GM18909 (cell line): ENCODE measurements at regions not wholly inside any gene's neighbourhood (a gene's known extent, or its start where the extent isn't known, plus 50 kb on each side); places are given as distances from the start of the nearest gene placed in this dataset.

Experiments used
- ATAC-seq: cut with Tn5 transposase; IDR thresholded peaks from one replicate; pipeline ENCODE4 v1.9.1; 2021; ENCODE audit warnings: mild to moderate bottlenecking; ENCODE audit not compliant: unreplicated experiment, poor library complexity

DNA sequence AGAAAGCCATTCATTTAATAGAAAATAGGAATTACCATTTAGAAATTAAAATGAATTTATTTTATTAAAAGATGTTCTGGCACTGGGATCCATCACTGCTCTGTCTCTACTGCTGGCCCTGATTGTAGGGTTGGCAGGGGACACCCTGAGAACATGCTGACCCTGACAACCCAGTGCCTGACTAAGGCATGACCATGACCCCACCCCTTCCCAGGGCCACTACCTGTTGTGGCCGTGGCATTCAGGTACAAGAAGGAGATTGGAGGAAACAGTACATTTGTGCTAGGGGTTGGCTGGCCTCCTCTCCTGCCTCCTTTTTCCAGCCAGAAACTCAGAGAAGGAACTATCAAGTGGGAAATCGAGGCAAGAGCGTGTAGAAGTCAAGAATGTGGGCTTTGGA, 197.0 kb upstream of the ZMIZ1 start:
- ATAC-seq = no peak

DNA sequence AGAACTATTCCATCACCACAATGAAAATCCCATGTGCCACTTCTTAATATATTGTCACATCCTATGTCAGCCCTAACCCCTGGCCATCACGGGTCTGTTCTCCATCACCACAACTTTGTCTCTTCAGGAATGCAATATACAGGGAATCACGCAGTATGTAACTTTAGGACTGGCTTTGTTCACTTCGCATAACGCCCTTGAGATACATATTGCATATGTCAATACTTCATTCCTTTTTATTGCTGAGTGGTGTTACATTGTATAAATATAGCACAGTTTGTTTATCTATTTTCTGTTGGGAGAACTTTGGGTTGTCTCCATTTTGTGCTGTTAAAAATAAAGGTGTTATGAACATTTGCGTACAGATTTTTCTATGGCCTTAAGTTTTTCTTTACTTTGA, 195.4 kb upstream of the ZMIZ1 start:
- ATAC-seq = no peak

DNA sequence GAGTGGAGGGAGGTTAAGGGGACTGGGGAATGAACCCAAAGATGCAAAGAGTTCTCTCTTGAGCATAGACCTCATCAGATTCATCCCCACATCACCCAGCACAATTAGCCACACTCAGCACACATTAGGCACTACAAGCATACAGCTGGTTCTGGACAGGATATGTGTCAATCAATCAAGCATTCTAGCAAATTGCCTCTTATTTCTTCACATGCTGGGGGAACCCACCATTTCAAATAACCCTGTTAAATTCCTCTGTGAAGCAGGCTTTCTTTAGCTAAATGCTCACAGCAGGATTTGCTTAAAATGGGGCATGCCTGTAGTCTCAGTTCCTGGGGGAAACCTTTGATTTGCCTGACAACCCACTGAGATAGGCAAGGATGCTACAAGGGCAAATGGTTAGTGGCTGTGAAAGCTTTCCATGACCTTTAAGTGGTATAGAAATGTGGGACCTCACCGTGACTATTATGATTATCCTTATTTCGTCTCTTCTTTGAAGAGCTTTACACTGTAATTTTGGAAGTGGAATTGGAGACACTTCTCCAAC, 193.4 kb upstream of the ZMIZ1 start:
- no peak for ATAC-seq

DNA sequence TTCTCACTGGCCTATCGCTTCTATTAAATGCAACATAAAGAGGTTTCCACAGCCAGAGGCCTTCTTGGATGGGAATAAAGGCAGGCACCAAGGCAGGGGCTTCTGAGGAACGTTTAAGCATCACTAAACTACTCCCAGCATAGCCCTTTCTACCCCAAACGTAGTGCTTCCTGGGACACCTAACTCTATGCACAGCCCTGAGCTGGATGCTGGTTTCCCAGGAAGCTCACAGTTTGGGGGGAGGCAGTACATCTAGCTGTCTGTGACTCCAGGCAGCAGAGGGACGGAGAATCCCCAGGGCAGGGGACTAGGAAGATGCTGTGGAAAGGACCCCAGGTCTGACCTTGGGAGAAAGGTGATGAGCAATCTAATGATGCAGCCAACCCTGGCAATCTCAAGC, 192.8 kb upstream of the ZMIZ1 start:
- ATAC-seq = no peak

DNA sequence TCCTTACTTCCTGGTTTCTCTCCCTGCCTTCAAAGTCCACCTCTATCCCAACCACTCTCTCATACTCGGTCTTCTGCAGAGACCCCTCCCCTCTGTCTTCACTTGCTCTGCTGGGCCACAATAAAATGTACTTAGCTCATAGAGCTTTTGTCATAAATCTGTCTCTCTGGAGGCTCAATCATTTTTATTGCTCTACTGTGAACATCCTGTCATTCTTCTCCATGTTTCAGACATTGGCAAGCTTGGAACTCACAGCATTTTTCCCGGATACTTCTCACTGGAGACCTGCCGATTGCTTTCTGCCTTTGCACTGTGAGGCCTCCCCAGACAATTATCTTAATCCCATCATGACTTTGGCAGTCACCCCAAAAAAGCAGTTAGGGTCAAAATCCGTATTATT, 192.3 kb upstream of the ZMIZ1 start:
- no peak for ATAC-seq

DNA sequence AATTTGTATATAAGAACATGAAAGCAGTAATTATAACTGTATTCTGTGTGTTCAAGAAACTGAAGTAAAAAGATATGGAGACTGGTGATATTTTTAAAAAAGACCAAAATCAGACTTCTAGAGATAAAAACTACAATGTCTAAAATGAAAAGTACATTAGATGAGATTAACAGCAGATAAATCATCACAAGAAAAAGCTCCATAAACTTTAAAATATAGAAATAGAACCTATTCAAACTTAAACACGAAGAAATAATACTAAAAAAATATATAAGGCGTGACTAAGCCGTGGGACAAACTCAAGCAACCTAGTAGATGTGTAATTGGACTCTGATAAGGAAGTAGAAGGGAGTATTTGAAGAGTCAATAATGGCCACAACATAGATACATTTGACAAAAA, 189.1 kb upstream of the ZMIZ1 start:
- no peak for ATAC-seq

DNA sequence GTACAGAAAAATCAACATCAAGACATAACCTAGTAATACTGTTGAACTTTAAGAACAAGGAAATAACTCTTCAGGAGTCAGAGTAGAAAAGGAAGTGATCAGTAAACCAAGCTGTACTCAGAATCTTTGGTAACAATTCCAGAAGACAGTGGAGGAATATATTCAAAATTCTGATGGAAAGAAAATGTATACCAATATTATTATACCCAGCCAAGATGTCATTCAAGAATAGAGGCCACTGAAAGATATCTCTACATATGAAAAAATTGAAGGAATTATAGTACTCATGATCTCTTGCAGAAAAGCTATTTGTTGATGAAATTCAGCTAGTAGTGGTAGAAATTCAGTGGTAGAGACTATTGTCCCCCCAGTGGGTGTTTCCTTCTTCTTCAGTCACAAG, 182.6 kb upstream of the ZMIZ1 start:
- no peak for ATAC-seq

DNA sequence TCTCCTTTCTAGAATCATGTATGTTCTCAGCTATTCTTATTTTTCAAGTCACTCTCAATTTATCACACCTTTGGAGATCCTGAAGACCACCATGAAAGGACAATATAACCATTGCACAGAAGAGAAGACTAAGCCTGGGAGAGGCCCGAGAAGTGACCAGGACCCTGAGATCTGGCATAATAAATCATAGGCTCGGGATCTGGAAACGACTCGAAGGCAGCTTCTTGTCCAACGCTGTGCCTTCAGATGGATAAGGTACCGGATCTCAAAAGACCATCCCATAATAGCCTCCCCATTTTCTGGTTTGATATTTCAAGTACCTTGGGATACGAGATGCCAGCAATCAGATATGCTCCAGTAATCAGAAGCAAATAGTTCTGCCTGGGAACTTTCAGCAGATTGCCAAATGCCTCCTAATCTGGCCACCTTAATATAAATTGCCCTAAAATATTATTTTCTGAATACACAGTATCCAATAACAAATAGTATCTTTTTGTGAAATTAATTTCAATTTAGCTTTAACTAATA, 179.2 kb upstream of the ZMIZ1 start:
- no peak for ATAC-seq

DNA sequence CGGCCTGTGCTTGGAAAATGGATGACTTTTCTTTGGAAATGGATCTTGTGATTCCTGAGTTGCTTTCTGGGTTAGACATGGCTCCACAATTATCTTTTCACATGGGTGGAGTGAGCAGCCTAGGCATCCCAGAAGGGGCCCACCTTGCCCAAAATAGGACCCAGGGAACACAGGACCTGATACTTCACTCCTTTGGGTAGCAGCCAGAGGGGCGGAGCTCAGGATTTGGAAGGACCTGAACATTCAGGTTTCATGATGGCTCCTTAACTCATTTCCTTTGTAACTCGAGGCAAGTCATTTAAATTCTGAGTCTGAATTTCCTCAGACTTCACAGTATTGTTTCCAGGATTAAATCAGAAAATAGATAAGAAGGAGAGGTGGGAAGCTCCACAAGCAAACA, 178.3 kb upstream of the ZMIZ1 start:
- no peak for ATAC-seq

DNA sequence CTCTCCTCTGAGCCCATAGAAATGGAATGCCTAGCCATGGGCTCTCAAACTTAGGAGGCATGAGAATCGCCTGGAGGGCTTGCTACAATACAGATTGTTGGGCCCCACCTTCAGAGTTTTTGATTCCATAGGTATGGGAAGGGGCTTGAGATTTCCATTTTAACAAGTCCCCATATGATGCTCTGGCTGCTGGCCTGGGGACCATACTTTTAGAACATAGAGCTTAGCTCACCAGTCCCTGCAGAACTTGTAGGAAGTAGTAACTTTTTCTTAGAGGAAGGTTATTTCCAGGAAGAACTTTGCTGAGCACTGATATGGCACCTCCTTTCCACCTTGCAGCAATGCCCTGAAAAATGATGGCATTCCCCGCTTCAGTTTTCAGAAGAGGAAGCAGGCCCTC, 177.0 kb upstream of the ZMIZ1 start:
- ATAC-seq = no peak

DNA sequence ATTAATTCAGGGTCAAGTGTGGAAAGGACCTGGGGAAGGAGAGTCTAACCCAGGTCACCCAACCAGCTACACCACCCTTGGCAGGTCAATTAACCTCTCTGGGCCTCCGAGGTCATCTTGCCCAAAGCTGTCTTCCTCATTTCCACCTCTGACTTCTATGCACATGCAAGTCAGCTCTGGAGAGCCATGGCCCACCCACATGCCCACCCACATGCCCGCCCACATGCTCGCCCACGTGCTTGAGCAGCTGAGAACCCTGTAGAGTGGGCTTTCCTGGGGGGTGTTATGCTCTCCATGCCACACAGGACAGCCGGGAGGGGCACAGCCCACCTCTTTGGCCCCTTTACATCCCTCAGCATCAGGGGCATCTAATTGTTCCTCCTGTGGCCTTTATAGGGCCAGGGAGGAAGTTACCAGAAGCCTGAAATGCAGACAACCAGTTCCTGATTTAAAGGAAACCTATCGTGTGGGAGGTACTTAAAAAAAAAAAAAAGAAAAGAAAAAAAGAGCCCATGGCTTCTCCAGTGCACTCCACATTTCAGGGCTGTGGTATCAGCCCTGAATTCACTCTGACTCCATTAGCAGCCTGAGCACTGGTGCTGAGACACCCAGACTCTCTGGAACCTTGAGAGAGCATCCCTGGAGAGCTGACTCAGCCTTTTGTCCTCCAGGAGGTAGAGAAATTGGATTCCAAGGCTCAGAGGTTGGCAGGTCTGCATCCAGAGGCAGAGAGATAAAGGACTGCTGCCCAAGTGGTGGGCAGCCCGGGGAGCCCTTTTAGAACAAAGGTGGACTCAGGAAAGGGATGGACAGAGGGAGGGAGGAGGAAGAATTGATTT, 176.2 kb upstream of the ZMIZ1 start:
- no peak for ATAC-seq

DNA sequence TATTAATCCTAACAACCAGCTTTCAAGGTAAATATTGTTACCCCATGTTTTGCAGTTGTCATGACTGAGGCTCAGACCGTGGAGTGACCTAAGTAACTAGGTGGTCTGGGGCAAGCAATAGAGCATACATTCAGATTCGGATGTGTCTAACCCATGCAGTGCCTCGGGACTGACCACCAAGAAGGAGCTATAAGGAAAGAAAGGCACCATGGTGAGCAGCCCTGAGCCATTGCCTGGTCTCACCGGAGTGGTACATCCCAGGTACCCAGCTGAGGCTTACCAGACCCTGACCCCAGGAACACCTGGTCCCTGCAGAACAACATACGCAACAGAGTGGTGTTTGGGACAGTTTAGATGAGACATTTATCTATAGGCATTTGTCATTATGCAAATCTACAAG, 175.5 kb upstream of the ZMIZ1 start:
- no peak for ATAC-seq

DNA sequence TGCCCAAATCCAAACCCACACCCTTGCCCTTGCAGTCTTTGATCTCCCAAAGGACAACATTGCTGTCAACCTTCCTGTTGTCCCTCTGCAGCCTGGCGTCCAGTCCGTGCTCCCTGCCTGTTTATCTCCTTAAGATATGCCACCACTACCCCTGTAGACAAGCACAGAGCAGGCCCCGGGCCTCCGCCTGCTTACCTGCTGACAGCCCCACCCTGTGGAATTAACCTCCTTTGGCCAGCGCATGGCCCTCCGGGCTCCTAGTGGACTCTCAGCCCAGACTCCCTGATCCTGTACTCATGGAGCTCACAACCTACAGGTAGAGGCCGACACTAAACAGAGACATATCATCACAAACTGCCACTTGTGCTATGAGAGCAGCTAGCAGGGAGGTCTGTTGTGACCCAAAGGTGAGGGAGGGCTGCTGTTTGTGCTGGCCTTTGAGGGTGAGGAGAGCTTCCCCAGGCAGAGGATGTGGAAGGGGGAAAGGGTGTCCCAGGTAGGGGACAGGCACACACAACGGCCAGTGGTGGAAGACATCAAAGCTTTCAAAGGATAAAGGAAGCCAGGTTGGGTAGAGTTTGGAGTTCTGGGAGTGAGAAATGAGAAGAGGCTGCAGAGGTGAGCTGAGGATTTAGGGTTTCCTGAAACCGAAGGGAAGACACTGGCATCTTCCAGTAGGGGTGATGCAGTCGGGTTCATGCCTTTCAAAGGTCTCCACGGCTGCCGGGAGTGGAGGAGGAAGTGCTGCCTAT, 174.5 kb upstream of the ZMIZ1 start:
- ATAC-seq = no peak

DNA sequence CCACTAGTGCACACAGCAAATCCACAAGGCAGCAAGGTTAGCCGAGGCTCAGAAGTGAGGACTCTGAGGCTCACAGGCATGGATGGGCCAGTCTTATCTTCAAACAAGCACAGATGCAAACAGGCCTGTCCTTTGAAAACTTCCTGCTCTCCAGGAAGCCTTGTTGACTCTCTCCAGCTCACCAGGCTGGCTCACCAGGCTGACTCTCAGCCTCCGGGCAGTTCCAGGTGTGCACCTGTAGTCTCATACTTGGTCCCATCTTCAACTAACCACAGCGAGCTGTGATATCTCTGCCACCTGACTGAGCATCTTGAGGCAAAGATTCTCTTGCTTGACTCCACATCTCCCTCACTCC, 173.9 kb upstream of the ZMIZ1 start:
- no peak for ATAC-seq

DNA sequence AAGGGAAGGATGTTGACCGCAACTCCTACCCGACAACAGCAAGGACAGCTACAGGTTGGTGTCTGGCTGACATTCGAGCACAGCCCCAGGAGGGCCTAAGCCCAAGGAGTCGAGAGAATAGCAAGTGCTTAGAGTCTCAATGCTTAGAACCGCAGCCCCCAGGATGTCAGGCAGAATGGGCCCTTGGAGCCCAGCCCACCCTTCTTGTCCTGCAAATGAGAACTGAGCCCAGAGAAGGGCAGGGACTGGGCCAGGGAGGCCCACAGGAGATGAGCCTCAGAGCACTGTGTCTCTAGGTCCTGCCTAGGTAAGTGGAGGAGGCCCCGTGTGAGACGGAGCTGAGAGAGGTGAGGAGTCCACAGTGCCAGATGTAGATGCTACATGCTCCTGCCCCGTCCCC, 173.3 kb upstream of the ZMIZ1 start:
- ATAC-seq = no peak

DNA sequence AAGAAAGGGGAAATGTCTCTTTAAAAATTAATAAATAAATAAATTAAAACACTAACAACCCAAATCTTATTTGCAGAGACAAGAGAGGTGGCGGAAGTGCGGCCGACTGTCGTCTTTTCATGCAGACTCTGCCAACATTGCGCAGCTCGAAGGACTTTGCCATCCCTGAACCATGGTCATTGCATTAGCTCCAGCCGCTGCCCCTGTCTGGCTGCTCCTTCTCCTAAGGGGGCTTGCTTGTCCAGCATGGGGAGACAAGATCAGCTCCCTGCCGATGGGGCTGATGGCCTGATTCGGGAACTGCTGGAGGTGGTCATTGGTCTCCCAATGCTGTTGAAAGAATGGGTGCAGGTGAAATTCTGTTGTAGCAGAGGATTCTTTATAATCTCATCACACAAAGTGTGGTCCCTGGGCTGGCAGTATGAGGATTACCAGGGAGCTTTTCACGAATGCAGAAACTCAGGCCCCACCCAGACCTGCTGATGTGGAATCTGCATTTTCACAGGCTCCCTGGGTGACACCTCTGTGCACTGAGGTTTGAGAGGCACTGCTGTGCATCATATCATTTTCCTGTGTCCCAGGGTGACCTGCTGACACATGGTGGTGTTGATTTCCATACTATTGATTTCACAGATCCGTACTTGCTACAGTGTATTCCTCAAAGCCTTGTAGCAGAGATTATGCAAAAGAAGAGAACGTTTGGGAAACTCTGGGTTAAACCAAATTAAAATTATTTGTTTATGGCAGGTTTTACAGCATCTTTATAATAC, 172.4 kb upstream of the ZMIZ1 start:
- no peak for ATAC-seq

DNA sequence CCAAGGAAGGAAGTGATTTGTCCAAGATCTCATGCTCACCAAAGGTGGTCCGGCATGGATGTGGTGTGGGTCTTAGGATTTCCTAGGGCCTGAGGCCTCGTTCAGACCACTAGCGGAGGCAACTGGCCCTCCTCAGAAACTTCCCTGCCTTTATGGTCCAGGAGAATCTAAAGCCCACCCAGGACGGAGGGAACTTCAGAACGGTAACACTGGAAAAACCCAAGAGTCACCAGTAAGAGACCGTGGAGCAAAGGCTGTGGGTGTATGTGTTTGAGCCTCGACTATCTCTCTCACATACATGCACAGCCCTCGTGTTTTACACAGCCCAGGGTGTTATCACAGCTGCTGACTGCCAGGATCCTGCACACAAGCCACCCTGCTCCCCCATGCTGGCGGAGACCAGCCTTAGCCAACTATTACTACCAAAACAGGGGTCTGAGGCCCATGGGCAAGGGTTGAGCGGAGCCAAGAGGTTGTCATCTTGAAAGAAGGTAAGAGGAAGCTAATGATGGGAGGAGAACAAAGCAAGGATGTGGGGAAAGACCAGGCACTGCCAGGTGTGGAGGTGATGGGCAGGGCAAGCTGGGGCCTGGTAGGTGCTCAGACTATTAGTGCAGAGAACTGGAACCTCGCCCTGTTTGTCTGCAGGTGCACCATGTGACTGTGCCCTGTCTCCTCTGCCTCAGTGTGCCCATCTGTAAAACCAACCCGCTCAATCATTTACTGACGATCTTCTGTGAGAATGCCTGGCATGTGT, 170.2 kb upstream of the ZMIZ1 start:
- ATAC-seq = no peak

DNA sequence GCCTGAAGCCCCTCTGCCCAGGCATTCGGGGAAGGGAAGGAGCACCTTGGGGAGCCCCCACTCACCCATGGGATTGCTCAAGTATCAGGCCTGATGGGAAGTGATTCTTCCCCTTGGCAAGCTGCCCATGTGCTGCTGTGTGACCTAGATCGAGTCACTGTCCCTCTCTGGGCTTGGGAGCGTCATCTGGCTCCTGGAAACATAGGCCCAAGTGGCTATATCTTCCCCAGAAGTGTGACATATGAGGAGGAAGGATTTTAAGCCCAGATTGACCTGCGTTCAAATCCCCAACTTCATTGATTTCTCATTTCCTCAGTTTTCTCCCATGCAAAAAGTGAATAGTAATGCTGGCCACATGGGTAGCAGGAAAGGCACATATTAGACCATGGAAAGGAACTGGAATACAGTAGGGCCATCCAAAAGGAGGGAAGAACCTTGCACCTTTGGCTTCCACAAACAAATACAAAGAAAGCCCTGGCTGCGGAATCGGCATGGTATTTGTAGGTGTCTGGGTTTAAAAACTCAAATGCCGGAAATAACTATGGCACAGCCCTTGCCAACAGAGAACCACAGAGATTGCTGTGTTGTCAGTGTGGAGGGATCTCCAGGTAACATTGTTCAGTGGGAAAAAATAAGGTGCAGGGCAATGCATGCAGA, 169.5 kb upstream of the ZMIZ1 start:
- ATAC-seq = no peak

DNA sequence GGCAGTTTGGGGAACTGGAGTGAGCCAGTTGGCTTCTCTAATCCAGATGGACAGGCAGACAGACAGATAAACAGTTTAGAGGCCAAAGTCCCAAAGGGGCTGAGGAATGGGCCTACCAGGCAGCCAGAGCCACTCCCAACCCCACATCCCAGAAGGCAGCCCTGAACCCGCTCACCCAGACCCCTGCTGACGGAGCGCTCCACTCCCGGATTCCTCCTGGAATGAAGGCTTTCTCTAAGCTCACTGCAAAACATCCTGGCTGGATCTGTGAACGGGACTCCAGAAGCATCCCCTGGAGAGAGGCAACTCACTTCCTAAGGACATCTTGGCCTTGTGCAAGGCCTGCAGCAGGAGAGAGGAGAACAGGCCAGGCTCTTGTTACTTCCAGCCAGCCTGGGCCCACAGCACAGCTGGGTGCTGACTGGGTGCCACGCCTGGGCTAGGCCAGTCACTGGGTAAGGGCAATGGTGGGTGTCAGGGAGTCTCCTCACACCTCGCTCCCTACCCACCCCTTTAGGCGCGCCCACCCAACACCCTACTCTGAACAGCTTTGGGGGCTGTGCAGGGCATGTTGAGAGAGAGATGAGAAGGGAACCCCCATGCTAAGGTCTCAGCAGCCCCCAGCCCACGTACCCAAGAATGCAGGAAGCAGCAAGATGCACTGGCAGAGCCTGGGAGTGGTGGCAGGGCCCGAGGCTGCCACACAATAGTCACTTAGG, 168.6 kb upstream of the ZMIZ1 start:
- ATAC-seq = no peak
